PC-3 (cell line): ENCODE measurements at regions not wholly inside any gene's neighbourhood (a gene's known extent, or its start where the extent isn't known, plus 50 kb on each side); places are given as distances from the start of the nearest gene placed in this dataset.

ENCODE experiments used
- EZH2 ChIP-seq: fragments of 300-600 bp; sonication (generic); IDR thresholded peaks from one replicate; pipeline ENCODE4 v1.6.1; 2017; ENCODE audit warnings: antibody characterized with exemption, mild to moderate bottlenecking, low read length; ENCODE audit not compliant: unreplicated experiment
- EZH2phosphoT487 ChIP-seq: fragments of 300-600 bp; sonication (generic); IDR thresholded peaks from 2 replicates; pipeline ENCODE4 v1.6.1; 2018; ENCODE audit warnings: mild to moderate bottlenecking, antibody characterized with exemption, low read length, borderline replicate concordance
- TF ChIP-seq, protein P1 (sequence below): fragments of 300-600 bp; sonication (generic); conservative IDR thresholded peaks from 2 replicates; pipeline ENCODE4 v1.5.1; 2017; ENCODE audit warnings: antibody characterized with exemption, low read depth, mild to moderate bottlenecking, low read length

DNA sequence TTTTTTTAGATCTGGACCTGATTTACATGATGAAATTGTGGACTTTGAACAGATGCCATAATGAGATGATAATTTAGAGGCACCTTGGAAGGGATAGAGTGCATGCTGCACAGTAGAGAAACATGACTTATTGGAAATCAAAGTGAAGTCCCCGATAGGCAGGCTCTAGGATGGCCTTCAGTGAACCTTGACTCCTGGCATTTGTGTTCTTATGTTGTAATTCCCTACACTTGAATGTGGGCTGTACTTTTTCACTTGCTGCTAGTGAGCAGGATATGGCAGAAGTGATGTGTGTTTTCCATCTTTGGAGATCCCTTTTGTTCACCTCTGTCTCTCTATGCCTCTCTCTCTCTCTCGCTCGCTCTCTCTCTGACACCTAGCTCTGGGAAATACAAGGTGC, 1614.6 kb downstream of the PCDH9 start:
- TF ChIP-seq, protein P1, sequence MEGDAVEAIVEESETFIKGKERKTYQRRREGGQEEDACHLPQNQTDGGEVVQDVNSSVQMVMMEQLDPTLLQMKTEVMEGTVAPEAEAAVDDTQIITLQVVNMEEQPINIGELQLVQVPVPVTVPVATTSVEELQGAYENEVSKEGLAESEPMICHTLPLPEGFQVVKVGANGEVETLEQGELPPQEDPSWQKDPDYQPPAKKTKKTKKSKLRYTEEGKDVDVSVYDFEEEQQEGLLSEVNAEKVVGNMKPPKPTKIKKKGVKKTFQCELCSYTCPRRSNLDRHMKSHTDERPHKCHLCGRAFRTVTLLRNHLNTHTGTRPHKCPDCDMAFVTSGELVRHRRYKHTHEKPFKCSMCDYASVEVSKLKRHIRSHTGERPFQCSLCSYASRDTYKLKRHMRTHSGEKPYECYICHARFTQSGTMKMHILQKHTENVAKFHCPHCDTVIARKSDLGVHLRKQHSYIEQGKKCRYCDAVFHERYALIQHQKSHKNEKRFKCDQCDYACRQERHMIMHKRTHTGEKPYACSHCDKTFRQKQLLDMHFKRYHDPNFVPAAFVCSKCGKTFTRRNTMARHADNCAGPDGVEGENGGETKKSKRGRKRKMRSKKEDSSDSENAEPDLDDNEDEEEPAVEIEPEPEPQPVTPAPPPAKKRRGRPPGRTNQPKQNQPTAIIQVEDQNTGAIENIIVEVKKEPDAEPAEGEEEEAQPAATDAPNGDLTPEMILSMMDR, result no peak
- TF ChIP-seq EZH2phosphoT487 (no peak), EZH2 (no peak)
